Anterior cingulate cortex (tissue), 58 donors: ENCODE measurements at regions not wholly inside any gene's neighbourhood (a gene's known extent, or its start where the extent isn't known, plus 50 kb on each side); places are given as distances from the start of the nearest gene placed in this dataset.

Source experiments
- DNase-seq, 58 donors: peaks; one replicate each; lab custom pipeline; 2025; lab: John Stamatoyannopoulos, UW

DNA sequence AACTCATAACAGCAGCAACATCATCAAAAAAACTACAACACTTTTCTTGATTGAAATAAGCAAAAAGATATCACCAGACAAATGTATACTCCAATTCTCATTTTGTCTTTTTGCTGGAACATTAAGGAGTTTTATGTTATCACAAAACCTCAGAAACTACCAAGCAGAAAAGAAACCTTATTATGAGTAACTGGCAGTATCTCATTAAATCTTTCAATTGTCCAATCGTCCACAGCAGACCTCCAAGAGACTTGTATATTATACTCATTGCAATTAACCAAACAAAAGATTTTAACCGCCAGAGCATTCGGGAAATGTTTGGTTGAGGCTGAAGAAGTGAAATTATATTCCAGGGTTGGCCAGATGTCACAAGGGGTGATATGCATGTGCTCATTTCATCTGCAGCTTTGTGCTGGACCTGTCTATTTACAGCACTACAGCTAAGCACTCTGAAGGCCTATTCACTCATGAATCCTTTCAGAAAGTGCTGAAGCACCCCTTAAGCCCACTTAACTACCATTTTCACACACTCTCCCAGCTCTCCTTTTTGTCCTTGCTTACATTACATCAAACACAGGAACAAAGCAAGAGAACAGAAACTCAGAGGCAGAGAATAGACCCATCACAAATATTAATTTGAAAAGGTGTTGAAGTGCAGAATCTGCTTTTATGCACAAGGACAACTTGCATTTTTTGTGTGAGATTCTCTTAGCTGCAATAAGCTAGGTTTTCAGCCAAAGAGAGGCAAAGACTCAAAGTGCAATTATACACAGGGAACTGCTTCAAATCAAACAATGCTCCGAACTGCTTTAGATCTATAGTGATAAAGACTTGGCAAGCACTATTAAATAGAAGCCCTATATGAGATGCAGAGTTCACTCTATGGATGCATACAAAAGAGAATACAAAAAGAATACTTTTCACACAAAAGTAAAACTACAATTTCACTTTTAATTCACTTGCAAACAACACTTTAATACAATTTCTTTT lies 150.4 kb upstream of the POU5F2 start:
- DNase-seq, result no peak

DNA sequence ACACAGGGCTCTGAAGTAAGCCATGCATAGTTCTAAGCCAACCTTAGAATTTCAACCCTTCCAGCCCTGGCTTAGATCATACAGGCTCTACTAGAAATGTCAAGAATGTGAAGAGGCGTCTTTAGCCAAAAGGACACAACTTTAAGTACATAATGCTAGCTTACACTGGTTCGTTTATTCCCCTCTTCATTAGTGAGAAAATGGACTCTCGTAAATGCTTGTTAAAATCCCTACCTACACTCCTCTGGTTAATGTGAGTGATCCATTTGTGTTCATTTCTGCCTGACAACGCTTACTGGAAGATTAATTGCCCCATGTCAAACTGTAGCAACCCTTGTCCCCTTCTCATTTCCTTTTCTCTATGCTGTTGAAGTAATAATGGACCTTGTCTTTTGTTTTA lies 149.3 kb upstream of the POU5F2 start:
- no peak for DNase-seq

DNA sequence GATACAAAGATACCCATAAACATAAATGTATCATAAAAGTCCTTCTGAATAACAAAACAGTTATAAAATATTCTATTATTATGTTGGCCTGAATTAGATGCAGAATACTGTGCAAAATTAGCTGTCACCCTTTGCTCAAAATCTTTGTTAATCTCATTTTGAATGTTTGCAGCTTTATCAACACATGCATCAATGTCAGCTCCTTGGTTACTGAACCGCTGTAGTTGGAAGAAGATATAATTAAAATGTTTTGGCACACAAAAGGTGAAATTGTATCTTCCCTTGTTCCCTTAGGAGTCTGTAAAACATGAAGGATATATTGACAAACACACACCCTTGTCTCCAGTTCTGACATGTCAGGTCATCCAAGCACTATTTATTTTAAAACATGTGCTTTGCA lies 146.3 kb upstream of the POU5F2 start:
- DNase-seq, result no peak

DNA sequence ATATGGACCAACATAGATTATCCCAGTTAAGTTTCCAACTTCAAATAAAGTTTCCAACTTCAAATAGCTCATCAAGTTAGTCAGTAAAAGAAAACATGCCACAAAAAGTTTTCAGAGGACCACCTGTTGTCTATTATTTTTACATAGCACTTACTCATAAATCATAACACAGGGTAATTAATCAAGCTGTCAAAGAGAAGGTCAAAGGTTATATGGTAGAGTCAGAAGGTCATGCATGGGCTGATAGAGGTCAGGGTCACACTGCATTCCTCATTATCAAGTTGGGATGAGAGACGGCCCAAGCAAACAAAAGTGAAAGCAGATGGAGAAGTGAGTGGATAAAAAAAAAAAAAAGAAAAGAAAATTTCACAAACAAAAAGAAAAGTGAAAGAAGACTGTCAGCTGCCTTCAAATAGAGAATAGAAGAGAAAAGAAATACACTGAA lies 145.5 kb upstream of the POU5F2 start:
- DNase-seq, result no peak

DNA sequence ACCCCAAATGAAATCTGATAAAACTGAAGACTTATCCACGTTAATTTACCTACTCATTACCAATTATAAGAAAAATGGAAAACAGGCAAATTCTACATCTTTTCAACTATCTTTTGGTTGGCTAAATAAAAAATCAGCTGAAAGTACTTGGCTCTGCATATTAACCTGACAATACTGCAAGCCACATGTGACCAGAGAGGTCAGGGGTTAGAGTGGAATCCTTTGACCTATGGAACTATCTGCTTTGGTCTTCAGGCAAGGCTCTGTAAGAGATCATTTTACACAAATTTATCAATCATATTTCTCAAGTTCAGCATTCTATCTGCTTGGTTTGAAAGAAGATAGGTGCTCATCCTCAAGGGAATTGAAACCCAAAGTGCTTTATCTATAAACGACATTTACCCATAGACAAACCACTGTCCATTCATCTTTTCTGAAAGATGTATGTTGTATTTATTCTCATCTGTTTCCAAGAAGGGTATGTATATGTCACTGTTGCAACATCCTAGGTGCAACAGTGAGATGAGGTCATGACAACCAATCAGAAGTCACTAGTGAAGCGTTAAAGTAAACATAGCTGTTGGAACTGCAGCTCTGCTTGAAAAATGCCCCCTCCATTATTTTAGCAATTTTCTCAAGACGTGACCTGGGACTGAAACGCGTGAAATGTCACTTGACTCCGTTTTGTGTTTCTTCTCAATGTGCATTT lies 144.9 kb upstream of the POU5F2 start:
- no peak for DNase-seq

DNA sequence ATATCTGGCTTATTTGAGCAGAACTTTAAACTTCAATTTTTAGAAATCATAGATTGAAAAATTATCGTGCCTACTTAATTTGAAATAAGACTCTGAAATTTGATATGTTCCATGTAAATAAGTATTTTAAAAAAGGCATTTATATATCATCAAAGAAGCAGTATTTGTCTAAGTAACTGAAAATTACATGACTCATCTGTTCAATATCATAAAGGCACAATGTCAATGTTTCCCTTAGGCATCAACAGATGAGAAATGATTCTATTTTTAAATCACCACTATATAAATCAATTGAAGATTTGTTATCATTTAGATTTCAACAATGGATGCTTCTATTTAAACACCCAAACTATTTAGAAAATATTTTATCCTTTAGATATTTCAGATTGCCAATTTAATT lies 142.9 kb upstream of the POU5F2 start:
- no peak for DNase-seq

DNA sequence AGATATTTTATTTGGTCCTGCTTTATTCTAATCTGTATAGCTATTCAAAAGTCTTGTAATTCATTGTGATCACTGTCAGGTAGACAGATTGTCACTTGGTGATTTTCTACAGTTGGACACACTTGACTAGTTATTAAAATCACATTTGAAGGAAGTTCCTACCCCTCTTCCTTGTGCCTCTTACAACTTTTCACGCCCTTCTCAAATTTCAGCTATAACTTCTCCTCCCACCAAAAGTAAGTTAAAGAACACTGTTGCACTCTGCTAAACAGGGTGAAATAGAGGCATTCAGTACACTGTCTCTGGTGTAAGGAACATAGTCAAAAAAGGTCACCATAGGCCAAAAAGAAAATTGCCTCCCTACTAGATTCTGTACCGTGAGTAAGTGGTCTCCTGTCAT lies 142.1 kb upstream of the POU5F2 start:
- DNase-seq, result no peak

DNA sequence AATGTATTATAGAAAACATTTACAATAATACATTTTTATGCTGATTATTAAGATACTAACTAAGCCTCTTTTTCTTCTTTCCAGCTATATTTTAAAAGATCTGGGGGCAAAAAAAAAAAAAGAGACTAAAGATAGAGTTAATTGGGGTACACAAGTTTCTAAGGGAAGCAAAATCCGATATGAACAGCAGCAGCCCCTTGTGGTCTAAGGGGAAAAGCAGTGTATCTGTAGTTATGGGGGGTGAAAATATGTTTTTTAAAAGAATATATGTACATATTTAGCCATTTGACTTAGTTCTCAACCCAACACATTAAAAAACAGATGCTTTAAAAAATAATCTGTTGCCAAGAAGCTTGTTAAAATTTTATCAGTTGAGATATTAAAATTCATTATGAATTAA lies 134.3 kb upstream of the POU5F2 start:
- DNase-seq, result no peak

DNA sequence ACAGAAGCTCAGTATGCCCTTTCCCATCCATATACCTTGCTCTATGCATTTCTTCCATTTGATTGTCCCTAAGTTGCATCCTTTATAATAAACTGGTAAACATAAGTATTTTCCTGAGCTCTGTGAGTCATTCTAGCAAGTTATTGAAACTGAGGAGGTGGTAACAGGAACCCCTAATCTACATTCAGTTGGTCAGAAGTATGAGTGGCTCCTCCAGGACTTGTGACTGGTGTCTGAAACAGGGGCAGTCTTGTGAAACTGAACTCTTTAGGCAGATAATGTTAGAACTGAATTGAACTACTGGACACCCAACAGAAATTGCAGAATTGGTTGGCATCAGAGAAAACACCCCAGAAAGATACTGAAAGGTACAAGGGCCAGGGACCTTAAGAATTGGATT lies 133.1 kb upstream of the POU5F2 start:
- no peak for DNase-seq

DNA sequence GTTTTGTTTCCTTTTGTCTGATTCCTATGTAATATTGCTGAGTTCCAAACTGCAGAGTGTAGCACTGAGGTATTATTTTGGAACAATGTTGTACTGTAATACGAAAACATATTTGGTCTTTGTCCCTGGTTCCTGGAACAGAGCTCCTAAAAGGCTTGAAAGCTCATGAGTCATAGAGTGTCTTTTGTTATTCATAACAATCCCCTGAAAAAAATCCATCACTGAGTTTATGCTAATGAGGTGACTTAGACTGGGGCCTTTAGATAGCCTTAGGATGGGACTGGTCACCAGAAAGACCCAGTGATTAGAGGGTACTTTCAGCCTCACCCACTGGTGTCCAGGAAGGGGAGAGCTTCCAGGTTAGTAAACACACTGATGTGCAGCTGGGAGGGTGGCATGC lies 132.7 kb upstream of the POU5F2 start:
- DNase-seq, result no peak

DNA sequence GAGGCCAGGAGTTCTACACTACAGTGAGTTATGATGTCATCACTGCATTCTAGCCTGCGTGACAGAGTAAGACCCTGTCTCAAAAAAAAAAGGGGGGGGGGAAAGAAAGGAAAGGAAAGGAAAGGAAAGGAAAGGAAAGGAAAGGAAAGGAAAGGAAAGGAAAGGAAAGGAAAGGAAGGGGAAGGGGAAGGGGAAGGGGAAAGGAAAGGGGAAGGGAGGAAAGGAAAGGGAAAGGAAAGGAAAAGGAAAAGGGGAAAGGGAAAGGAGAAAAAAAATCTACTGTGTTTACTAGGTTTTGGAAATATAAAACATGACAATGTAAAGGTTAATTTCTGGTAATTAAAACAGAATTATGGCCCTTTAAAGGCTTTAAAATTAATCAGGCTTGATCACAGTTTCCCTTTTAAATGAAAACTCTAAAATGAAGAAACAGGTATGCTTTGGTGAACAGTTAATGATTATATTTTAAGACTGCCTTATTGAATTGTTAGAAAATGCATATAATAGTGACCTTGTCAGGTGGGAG lies 131.9 kb upstream of the POU5F2 start:
- DNase-seq, result no peak

DNA sequence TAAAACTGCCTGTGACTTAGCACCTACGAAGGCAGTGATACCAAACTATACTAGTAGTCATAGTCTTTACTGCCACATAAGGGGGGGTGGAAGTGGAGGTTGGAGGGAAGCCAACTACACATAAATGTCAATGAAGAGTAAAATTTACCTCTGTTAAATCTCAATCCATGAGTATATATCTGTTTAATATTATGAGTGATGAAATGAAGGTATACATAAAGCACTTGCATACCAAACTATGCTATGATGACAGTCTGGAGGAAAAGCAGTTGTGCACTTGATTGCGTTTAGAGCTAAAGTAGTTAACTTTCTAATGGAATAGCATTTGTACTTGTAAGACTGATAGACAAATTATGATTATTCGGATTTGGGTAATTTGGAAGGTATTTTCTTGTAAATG lies 129.2 kb upstream of the POU5F2 start:
- DNase-seq, result no peak

DNA sequence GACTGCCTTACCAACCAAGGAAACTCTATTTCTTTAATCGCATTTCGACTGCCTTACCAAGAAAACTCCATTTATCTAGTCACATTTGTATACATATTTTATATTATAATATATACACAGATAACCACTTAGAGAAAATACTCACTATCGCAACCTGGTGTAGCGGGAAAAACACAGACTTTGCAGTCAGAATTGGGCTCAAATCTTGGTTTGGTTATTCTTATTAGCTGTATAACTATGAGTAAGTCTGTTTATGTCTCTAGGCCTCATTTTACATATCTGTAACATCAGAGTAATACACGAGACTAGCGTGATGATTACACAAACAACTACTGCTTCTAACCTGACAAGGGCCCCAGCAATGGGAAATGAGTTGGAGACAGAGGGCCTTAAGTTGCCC lies 127.5 kb upstream of the POU5F2 start:
- no peak for DNase-seq

DNA sequence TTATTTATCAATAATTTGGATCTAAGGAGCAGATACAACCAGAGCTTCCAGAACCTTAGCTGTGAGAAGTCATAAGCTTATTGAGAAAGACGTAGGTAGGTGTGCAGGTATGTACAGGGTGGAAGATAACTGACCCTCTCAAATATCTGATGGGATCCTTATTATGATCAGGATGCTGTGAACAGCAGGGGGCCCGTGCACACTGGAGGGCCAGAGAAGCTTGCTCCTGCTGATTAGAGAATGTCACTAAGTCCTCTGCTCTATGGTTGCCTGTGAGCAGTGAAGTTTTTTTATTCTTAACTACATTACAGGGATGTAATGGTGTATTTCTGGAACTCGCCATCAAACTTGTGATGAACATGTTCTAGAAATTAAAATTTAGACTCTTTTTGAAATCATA lies 108.9 kb upstream of the POU5F2 start:
- no peak for DNase-seq

DNA sequence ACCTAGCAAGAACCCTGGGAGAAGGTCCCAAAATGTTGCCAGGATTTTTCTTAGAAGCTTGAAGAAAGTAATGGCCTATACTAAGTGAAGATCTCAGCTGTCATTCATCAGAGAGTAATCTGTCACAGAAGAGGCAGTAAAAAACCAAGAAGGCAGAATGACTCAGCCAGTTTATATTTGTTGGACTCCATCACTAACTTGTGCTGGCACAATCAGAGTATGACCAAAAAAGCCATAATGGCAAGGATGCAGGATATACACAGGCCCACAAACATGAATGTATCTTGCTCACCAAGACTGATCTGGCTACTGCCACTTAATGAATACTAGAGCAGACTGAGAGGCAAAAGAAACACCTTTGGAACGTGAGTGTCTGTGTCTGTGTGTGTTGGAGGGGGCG lies 104.0 kb upstream of the POU5F2 start:
- DNase-seq, result no peak

DNA sequence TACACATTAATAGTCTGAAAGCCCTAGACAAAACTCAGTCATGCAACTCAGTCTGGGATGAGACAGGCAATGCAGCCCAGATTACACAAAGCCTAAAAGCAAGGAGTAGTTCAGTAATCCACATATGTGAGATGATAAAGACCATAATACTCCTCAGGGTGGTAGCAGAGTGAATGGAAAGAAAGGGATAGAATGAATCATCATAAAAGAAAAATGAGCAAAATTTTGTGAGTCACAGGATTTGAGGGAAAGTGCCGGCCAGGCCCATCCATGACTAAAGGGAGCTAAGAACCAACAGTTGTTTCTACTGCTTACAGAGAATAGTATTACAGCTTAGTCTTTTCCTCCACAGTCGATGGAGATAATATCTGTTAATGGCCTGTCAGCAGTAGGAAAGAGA lies 90.0 kb upstream of the POU5F2 start:
- DNase-seq, result no peak

DNA sequence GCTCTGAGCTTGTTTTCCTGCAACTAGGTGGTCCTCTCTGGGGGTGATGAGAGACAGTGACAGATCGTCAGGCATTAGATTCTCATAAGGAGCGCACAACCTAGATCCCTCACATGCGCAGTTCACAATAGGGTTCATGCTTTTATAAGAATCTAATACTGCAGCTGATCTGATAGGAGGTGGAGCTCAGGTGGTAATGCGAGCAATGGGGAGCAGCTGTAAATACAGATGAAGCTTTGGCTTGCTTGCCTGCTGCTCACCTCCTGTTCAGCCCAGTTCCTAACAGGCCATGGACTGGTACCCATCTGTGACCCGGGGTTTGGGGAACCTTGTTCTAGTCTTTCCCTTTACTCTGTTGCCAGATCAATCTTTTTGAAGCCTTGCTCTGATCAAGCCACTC lies 89.5 kb upstream of the POU5F2 start:
- DNase-seq, result no peak

DNA sequence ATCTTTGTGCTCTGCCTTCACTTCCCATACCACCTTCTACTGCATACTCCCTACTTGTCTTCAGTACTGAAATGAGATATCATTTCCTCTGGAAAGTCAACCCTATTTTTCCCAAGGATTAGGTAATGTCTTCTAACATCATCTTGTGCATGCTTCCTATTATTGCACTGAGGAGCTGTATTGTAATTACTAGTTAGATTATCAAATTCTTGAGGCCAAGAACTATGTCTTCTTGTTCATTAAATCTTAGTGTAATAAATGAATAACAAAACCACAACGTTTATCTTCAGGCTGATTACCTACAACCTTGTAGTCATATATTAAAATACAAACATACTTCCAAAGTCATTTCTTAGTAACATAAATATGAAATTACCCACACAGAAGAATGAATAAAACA lies 87.9 kb upstream of the POU5F2 start:
- DNase-seq, result no peak

DNA sequence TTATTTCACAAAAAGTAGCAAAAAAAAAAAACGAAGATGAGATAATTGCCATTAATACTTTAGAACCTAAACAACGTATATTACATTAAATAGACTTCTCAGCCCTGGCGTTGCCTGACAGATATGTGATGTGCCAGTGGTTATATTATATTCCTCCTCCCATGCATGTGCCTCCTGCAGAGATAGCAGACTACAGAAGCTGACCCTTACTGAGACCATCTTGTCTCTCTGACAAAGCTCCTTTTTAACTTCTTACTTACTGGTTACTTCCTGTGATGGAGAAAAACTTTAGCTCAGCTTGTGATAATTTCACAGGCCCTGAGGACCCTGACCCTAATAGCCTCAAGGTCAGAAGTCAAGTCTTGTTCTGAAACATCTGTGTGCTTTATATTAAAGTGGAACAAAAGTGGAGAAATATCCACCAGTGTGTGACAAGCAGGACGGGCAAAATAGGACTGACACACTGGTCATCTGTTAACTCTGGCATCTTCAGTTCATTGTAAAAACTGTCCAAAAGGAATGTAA lies 80.6 kb upstream of the POU5F2 start:
- no peak for DNase-seq

DNA sequence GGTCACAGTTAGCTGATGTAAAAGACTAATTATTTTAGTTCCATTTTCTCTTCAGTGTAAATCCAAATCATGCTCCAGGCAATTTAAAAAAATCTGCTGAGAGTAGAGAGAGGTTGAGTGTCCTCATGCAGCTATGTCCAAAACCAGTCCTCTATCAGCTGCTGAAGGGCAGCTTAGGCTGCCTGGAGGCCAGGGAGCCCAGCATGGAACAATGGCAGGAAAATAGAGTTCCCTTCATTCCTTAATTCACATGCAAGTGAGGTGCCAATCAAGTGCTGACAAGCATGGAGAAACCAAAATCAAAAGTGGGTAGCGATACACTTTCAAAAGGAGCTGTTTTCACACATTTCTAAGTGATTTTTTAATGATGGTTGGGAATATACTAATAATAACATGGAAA lies 78.3 kb upstream of the POU5F2 start:
- DNase-seq, result no peak

DNA sequence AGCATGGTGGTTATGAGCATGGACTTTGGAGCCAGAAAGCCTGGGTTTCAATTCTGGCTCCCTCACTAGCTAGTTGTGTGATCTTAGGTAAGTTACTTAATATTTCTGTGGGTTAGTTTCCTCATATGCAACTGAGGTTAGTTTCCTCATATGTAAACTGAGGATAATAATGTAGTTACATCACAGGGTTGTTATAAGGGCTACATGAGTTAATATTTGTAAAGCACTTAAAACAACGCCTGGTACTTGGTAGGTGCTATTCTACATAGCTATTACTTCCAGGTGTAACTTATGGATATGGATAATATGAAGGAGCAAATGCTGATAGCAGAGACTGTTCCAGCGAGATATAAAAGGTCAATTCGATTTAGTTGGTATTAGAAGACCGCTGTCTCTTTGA lies 69.4 kb upstream of the POU5F2 start:
- DNase-seq, result no peak
